D721Med (cell line): ENCODE measurements at regions not wholly inside any gene's neighbourhood (a gene's known extent, or its start where the extent isn't known, plus 50 kb on each side); places are given as distances from the start of the nearest gene placed in this dataset.
A peak's percentile ranks its signal among the peaks of the same experiment; 100 is the strongest.

Experiments
- DNase-seq: peaks from one replicate; pipeline ENCODE4 v3.0.0; 2011; ENCODE audit warnings: low spot score; ENCODE audit not compliant: insufficient read length
- FAIRE-seq: peaks from 2 replicates; lab custom pipeline; 2011; peaks lifted over from hg19 to GRCh38; lab: Jason Lieb, UNC
- TF ChIP-seq, protein P1 (sequence below): IDR thresholded peaks from 2 replicates; pipeline ENCODE4 v1.5.1; 2012; ENCODE audit warnings: mild to moderate bottlenecking, control low read depth; ENCODE audit not compliant: insufficient read depth; ENCODE audit errors: missing control alignments

DNA sequence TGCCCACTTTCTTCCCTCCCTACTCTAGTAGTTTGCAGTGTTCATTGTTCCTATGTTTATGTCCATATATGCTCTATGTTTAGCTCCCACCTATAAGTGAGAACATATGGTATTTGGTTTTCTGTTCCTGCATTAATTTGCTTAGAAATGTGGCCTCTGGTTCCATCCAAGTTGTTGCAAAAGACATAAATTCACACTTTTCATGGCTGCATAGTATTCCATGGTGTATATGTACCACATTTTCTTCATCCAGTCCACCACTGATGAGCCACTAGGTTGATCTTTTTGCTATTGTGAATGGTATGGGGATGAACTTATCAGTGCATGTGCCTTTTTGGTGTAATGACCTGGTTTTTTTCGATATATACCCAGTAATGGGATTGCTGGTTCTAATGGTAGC, 1089.1 kb downstream of the GRM8 start:
- no peak for DNase-seq
- TF ChIP-seq, protein P1, sequence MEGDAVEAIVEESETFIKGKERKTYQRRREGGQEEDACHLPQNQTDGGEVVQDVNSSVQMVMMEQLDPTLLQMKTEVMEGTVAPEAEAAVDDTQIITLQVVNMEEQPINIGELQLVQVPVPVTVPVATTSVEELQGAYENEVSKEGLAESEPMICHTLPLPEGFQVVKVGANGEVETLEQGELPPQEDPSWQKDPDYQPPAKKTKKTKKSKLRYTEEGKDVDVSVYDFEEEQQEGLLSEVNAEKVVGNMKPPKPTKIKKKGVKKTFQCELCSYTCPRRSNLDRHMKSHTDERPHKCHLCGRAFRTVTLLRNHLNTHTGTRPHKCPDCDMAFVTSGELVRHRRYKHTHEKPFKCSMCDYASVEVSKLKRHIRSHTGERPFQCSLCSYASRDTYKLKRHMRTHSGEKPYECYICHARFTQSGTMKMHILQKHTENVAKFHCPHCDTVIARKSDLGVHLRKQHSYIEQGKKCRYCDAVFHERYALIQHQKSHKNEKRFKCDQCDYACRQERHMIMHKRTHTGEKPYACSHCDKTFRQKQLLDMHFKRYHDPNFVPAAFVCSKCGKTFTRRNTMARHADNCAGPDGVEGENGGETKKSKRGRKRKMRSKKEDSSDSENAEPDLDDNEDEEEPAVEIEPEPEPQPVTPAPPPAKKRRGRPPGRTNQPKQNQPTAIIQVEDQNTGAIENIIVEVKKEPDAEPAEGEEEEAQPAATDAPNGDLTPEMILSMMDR: no peak

DNA sequence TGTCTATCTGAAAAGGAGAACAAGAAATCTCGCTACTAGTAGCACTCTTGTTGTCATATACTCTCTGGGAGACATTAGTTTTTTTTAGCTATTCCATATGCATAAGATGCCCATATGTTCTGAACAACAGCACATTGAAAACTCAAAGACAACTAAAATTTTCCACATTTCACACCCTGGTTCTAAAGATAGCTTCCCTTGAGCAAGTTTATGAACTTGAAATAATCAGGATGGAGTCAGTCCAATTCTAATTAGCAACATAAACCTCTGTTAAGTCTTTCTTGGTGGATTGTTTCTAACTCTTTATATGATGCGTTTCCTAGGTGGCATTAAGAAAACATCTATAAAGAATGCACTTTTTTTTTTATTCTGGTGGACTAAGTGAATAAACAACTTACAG, 1095.3 kb downstream of the GRM8 start:
- no peak for FAIRE-seq
- no peak for DNase-seq
- TF ChIP-seq, protein P1: no peak

More for the DNA sequence above, 1089.1 kb downstream of the GRM8 start:
- no peak for FAIRE-seq

DNA sequence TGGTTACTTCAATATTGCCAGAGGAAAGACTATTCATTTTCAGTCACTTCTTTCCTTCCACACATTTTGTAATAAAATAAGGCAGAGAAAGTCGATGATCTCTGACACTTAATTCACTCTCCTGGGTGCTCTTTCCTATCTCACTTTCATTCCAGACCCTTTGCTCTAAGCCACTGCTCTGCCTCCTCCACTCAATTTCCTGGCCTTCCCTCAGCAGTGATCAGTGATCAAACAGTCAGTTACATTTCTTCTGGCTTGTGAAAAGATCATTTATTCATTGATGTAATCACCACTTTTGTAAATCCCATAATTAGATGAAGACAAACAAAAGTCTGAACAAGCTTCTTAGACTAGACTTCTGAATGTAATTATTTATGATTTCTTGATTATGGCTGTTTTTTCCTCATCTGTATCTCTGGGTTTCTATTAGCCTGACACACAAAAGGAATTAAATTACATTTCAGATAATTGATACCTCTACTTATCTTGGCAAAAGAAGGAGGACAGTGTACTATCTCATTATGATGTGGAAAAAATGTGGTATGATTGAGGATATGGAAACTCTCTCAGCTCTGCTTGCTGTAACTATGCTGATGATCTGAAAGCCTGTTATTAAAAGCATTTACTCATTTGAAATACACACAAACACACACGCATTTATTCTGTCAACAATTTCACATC, 1102.3 kb downstream of the GRM8 start:
- FAIRE-seq: peak; percentile 48
- no peak for DNase-seq
- TF ChIP-seq, protein P1: no peak

DNA sequence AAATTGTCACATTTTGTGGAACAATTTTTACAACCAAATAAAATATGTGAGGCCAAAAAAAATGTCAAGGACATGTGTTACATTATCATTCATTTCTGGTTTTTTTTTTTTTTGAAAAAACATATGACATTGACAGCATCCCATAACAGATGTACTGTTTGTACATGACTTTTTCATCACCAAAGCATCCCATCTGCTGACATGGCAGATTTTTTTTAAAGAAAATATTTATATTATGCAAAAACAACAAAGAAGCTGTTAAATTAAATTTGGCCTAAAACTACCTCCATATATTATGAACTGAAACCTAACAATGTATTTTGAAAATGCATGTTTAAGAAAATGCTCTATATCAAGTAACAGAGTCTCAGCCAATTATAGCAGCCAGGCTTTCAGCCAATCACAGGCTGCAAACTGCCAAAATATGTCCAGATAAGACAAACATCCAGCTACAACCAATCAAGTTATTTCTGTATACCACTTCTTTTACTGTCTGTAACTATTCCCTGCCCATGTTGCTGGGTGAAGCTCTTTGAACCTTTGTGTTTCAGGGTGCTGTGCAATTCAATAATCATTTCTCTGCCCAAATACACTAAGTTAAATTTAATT, 1111.8 kb downstream of the GRM8 start:
- TF ChIP-seq, protein P1: no peak
- DNase-seq (no peak), FAIRE-seq (no peak)

DNA sequence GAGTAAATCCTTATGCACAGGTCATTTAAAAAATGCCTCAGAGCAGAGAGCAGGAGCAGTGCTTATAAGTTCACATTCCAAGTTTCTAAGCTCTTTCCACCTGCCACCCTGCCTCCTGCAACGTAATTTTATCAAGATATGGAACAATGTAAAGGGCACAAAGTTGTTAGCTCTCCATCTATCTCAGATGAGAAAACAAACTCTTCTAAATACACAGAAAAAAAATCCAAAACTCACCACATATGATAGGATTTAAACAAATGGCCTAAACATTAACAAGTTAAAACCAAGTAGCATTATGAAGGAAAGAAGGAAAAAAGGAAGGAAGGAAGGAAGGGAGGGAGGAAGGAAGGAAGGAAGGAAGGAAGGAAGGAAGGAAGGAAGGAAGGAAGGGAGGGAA, 1132.8 kb downstream of the GRM8 start:
- TF ChIP-seq, protein P1: no peak
- FAIRE-seq (no peak), DNase-seq (no peak)

DNA sequence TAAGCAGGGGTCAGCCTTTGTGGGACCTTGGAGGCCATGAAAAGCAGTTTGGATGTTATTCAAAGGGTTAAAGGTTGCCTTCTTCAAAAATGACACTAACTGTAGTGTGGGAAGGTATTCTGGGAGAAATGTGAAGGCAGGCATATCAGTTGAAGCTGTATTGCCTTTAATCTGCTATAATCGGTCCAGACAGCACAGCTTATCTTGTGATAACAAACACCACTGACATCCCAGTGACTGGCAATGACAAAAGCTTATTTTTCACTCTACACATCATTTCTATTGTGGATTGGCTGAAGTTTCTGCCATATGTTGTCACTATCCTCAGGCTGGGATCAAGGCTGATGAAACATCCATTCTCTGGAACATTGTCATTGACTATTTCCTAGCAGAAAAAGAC, 1149.2 kb downstream of the GRM8 start:
- peak; percentile 82 for FAIRE-seq
- TF ChIP-seq, protein P1: no peak
- no peak for DNase-seq

DNA sequence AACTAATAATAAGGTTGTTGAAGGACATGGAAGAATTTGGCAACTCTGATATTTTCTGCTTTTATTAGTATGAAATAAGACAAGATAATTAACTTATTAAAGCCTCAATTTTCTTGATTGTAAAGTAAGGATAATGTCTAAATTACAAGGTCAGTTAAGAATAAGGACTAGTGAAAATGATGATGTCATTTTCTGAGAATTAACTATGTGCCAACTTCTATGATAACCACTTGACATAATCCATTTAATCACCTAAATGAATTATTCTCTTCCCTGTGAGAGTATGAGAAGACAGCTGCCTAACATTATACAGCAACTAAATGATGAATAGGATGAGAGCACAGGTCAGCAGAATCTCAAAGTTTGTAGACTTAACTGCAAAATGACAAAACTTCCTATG, 1153.4 kb upstream of the POT1 start:
- no peak for FAIRE-seq
- DNase-seq: no peak
- TF ChIP-seq, protein P1: no peak
